ENCODE measurements at regions not wholly inside any gene's neighbourhood (a gene's known extent, or its start where the extent isn't known, plus 50 kb on each side); places are given as distances from the start of the nearest gene placed in this dataset.

GRCh38 chr17:77809814-77810213, 148.7 kb upstream of the TNRC6C start:
- DNase-seq = no peak
- H3K9me3 ChIP-seq (ENCODE audit: insufficient read depth, low read depth) = no peaks in the 10 kb centered on the region
- no peaks in the 10 kb centered on the region for H3F3A ChIP-seq (ENCODE audit: insufficient read depth, low read depth)
- H3K4me1 ChIP-seq (replicated peaks; ENCODE audit: insufficient read depth) = no peaks in the 10 kb centered on the region
- no peaks in the 10 kb centered on the region for H4K20me1 ChIP-seq (ENCODE audit: insufficient read depth)
- ChIA-PET POLR2A (ENCODE audit: unreplicated experiment) (no interaction called here), CTCF (no interaction called here)
- H2AFZ ChIP-seq = no peak overlapping the region
- H3K9me2 ChIP-seq (ENCODE audit: insufficient read depth) = no peaks in the 10 kb centered on the region
- H3K27me3 ChIP-seq (ENCODE audit: insufficient read depth, low read depth) = peaks cover 27% of the 10 kb centered on the region
- H3K4me2 ChIP-seq = no peak overlapping the region
- no peak overlapping the region for H3K27ac ChIP-seq
- H3K4me3 ChIP-seq = no peak overlapping the region
- intact Hi-C loops (cut with micrococcal nuclease; ENCODE audit: unreplicated experiment) = no loop called here
- H3K79me2 ChIP-seq (ENCODE audit: low read depth) = no peaks in the 10 kb centered on the region
- no peaks in the 10 kb centered on the region for H3K36me3 ChIP-seq (ENCODE audit: low read depth)
- TF ChIP-seq EZH2 (IDR thresholded peaks at IDR 0.05; ENCODE audit: low read depth) (no peak), CTCF (conservative IDR thresholded peaks at IDR 0.05) (no peak)
- no TSS peak for BruUV-seq (replicated peaks)

- Histone ChIP-seq H3K27me3 (ENCODE audit: insufficient read depth, low read depth) (peaks cover 28% of the 10 kb centered on the region), H3F3A (ENCODE audit: insufficient read depth, low read depth) (no peaks in the 10 kb centered on the region), H3K4me2 (no peak overlapping the region), H3K9me2 (ENCODE audit: insufficient read depth) (no peaks in the 10 kb centered on the region), H4K20me1 (ENCODE audit: insufficient read depth) (no peaks in the 10 kb centered on the region), H2AFZ (no peak overlapping the region), H3K36me3 (ENCODE audit: low read depth) (no peaks in the 10 kb centered on the region), H3K4me3 (no peak overlapping the region), H3K9me3 (ENCODE audit: insufficient read depth, low read depth) (no peaks in the 10 kb centered on the region), H3K4me1 (replicated peaks; ENCODE audit: insufficient read depth) (no peaks in the 10 kb centered on the region), H3K79me2 (ENCODE audit: low read depth) (no peaks in the 10 kb centered on the region), H3K27ac (no peak overlapping the region)
- intact Hi-C loops (cut with micrococcal nuclease; ENCODE audit: unreplicated experiment) = no loop called here
- BruUV-seq (replicated peaks) = no TSS peak
- ChIA-PET POLR2A (ENCODE audit: unreplicated experiment) (no interaction called here), CTCF (no interaction called here)
- DNase-seq = no peak
- TF ChIP-seq EZH2 (IDR thresholded peaks at IDR 0.05; ENCODE audit: low read depth) = no peak
- no peak for TF ChIP-seq CTCF (conservative IDR thresholded peaks at IDR 0.05)
Measured at GRCh38 chr17:77810536-77810935, 148.0 kb upstream of the TNRC6C start.

- TF ChIP-seq CTCF (conservative IDR thresholded peaks at IDR 0.05) (no peak), EZH2 (IDR thresholded peaks at IDR 0.05; ENCODE audit: low read depth) (no peak)
- Histone ChIP-seq H3K4me1 (replicated peaks; ENCODE audit: insufficient read depth) (no peaks in the 10 kb centered on the region), H3F3A (ENCODE audit: insufficient read depth, low read depth) (no peaks in the 10 kb centered on the region), H3K9me2 (ENCODE audit: insufficient read depth) (no peaks in the 10 kb centered on the region), H4K20me1 (ENCODE audit: insufficient read depth) (no peaks in the 10 kb centered on the region), H3K27ac (no peak overlapping the region), H2AFZ (no peak overlapping the region), H3K9me3 (ENCODE audit: insufficient read depth, low read depth) (no peaks in the 10 kb centered on the region), H3K36me3 (ENCODE audit: low read depth) (no peaks in the 10 kb centered on the region), H3K4me3 (no peak overlapping the region), H3K4me2 (no peak overlapping the region), H3K79me2 (ENCODE audit: low read depth) (no peaks in the 10 kb centered on the region), H3K27me3 (ENCODE audit: insufficient read depth, low read depth) (peaks cover 27% of the 10 kb centered on the region)
- BruUV-seq (replicated peaks) = no TSS peak
- CTCF ChIA-PET = no interaction called here
- no peak for DNase-seq
- POLR2A ChIA-PET (ENCODE audit: unreplicated experiment) = no interaction called here
- intact Hi-C loops (cut with micrococcal nuclease; ENCODE audit: unreplicated experiment) = no loop called here
Measured at GRCh38 chr17:77811521-77811920, 147.0 kb upstream of the TNRC6C start.
